ENCODE measurements at regions not wholly inside any gene's neighbourhood (a gene's known extent, or its start where the extent isn't known, plus 50 kb on each side); places are given as distances from the start of the nearest gene placed in this dataset.
"Not testable (repeated sequence)": the region's sequence is repeated elsewhere in the genome, so short reads cannot be mapped to it uniquely, and the experiment has no call there.

GRCh38 chr11:36791957-36792356 is 193.9 kb upstream of the RAG2 start:
- no peak for DNase-seq (ENCODE audit: low spot score)

- DNase-seq (ENCODE audit: low spot score), result no peak
Observed at GRCh38 chr11:36790526-36790925, 192.5 kb upstream of the RAG2 start.

- no peak for DNase-seq (ENCODE audit: low spot score)
Observed at GRCh38 chr11:36783808-36784207, 185.8 kb upstream of the RAG2 start.

- no peak for DNase-seq (ENCODE audit: low spot score)
Observed at GRCh38 chr11:36779791-36780190, 181.8 kb upstream of the RAG2 start.

- DNase-seq (ENCODE audit: low spot score), result no peak
Observed at GRCh38 chr11:36777311-36777710, 179.3 kb upstream of the RAG2 start.

GRCh38 chr11:36775756-36776155 is 177.7 kb upstream of the RAG2 start:
- no peak for DNase-seq (ENCODE audit: low spot score)

- no peak for DNase-seq (ENCODE audit: low spot score)
Observed at GRCh38 chr11:36775130-36775529, 177.1 kb upstream of the RAG2 start.

GRCh38 chr11:36774603-36775002 is 176.6 kb upstream of the RAG2 start:
- no peak for DNase-seq (ENCODE audit: low spot score)

GRCh38 chr11:36763187-36763586 is 165.2 kb upstream of the RAG2 start:
- no peak for DNase-seq (ENCODE audit: low spot score)

- no peak for DNase-seq (ENCODE audit: low spot score)
Observed at GRCh38 chr11:36757075-36757474, 159.0 kb upstream of the RAG2 start.

GRCh38 chr11:36753960-36754359 is 155.9 kb upstream of the RAG2 start:
- no peak for DNase-seq (ENCODE audit: low spot score)

- no peak for DNase-seq (ENCODE audit: low spot score)
Observed at GRCh38 chr11:36751996-36752395, 154.0 kb upstream of the RAG2 start.

GRCh38 chr11:36751335-36751781 is 153.3 kb upstream of the RAG2 start:
- no peak for DNase-seq (ENCODE audit: low spot score)

GRCh38 chr11:36750349-36750748 is 152.3 kb upstream of the RAG2 start:
- no peak for DNase-seq (ENCODE audit: low spot score)

- no peak for DNase-seq (ENCODE audit: low spot score)
Observed at GRCh38 chr11:36748836-36749235, 150.8 kb upstream of the RAG2 start.

GRCh38 chr11:36746886-36747710 is 149.1 kb upstream of the RAG2 start:
- DNase-seq (ENCODE audit: low spot score), result peak; percentile 83

GRCh38 chr11:36744375-36745168 is 146.5 kb upstream of the RAG2 start:
- peak; percentile 25 for DNase-seq (ENCODE audit: low spot score)

GRCh38 chr11:36743039-36743438 is 145.0 kb upstream of the RAG2 start:
- no peak for DNase-seq (ENCODE audit: low spot score)

GRCh38 chr11:36741515-36741914 is 143.5 kb upstream of the RAG2 start:
- no peak for DNase-seq (ENCODE audit: low spot score)

GRCh38 chr11:36738292-36738861 is 140.3 kb upstream of the RAG2 start:
- DNase-seq (ENCODE audit: low spot score), result no peak

GRCh38 chr11:36736103-36736502 is 138.1 kb upstream of the RAG2 start:
- DNase-seq (ENCODE audit: low spot score), result no peak

GRCh38 chr11:36733721-36734120 is 135.7 kb upstream of the RAG2 start:
- DNase-seq (ENCODE audit: low spot score), result not testable (repeated sequence)

GRCh38 chr11:36730761-36731160 is 132.7 kb upstream of the RAG2 start:
- DNase-seq (ENCODE audit: low spot score), result no peak
